Immature natural killer cell (primary cell): ENCODE measurements at regions not wholly inside any gene's neighbourhood (a gene's known extent, or its start where the extent isn't known, plus 50 kb on each side); places are given as distances from the start of the nearest gene placed in this dataset.

Experiments used
- DNase-seq, 3 donors: peaks; one replicate each; pipeline ENCODE4 v3.0.0; 2022; ENCODE audit warnings: mixed read lengths in 1 of 3
- H3K27ac Mint-ChIP-seq, 6 donors: one replicate each; pipeline ENCODE4 v1.8.0; 2020; ENCODE audit warnings: mixed read lengths in 6 of 6, mild to moderate bottlenecking in 5 of 6, inconsistent platforms in 4 of 6, moderate library complexity in 3 of 6
- H3K27me3 Mint-ChIP-seq, 3 donors: one replicate each; pipeline ENCODE4 v1.8.0; 2020 to 2021; ENCODE audit warnings: low read depth in 3 of 3, mild to moderate bottlenecking in 3 of 3, mixed read lengths in 3 of 3, moderate library complexity in 3 of 3, inconsistent platforms in 1 of 3
- H3K36me3 Mint-ChIP-seq, 3 donors: one replicate each; pipeline ENCODE4 v1.8.0; 2020; ENCODE audit warnings: mixed read lengths in 3 of 3, inconsistent platforms in 2 of 3, mild to moderate bottlenecking in 2 of 3
- H3K4me1 Mint-ChIP-seq, 2 donors: one replicate each; pipeline ENCODE4 v1.8.0; 2020; ENCODE audit warnings: inconsistent platforms in 2 of 2, mild to moderate bottlenecking in 2 of 2, mixed read lengths in 2 of 2, moderate library complexity in 1 of 2
- H3K4me3 Mint-ChIP-seq, 5 donors: one replicate each; pipeline ENCODE4 v1.8.0; 2020; ENCODE audit warnings: mild to moderate bottlenecking in 5 of 5, mixed read lengths in 5 of 5, inconsistent platforms in 3 of 5, moderate library complexity in 3 of 5
- H3K9me3 Mint-ChIP-seq, 6 donors: one replicate each; pipeline ENCODE4 v1.8.0; 2020; ENCODE audit warnings: mild to moderate bottlenecking in 6 of 6, mixed read lengths in 6 of 6, inconsistent platforms in 4 of 6, moderate library complexity in 3 of 6

- no peaks in the 10 kb centered on the region for H3K9me3 Mint-ChIP-seq
- no peak for DNase-seq
- H3K4me3 Mint-ChIP-seq: no peak overlapping the region
- H3K27ac Mint-ChIP-seq: peak overlapping the region in 1 of 6 donors; percentile 24
- H3K4me1 Mint-ChIP-seq: peaks cover 26 to 43% of the 10 kb centered on the region in 2 donors
- peaks cover 10 to 23% (median 14%) of the 10 kb centered on the region in 3 donors for H3K36me3 Mint-ChIP-seq
- H3K27me3 Mint-ChIP-seq: peaks cover 1 to 11% (median 3%) of the 10 kb centered on the region in 3 donors
Measured at GRCh38 chr12:124434354-124434753, 133.1 kb downstream of the NCOR2 start.

DNA sequence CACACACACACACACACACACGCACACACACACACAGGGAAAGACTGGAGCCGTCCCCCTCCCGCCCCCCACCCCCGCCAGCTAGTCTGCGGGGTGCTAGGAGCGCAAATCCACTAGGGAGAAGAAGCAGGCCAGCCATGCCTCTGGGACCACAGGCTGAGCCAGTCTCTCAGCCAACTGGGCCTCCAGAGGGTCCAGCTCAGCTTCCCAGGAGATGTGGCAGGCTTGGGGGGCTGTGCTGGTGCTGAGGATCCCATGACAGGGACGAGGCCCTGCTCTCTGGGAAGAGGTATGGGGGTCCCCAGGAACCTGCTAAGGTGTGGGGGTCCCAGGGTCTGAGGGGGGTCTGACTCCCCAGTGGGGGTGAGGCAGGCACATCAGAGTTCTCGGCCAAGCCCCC, 133.5 kb downstream of the NCOR2 start:
- H3K9me3 Mint-ChIP-seq: no peaks in the 10 kb centered on the region
- H3K4me1 Mint-ChIP-seq: peaks cover 28 to 46% of the 10 kb centered on the region in 2 donors
- peaks cover 1 to 11% (median 3%) of the 10 kb centered on the region in 3 donors for H3K27me3 Mint-ChIP-seq
- peaks cover 10 to 23% (median 14%) of the 10 kb centered on the region in 3 donors for H3K36me3 Mint-ChIP-seq
- H3K27ac Mint-ChIP-seq: no peak overlapping the region
- no peak overlapping the region for H3K4me3 Mint-ChIP-seq
- no peak for DNase-seq

- no peak for DNase-seq
- H3K27ac Mint-ChIP-seq: peak overlapping the region in 1 of 6 donors; percentile 22
- H3K4me3 Mint-ChIP-seq: no peak overlapping the region
Measured at GRCh38 chr12:124433147-124433874, 134.1 kb downstream of the NCOR2 start.

DNA sequence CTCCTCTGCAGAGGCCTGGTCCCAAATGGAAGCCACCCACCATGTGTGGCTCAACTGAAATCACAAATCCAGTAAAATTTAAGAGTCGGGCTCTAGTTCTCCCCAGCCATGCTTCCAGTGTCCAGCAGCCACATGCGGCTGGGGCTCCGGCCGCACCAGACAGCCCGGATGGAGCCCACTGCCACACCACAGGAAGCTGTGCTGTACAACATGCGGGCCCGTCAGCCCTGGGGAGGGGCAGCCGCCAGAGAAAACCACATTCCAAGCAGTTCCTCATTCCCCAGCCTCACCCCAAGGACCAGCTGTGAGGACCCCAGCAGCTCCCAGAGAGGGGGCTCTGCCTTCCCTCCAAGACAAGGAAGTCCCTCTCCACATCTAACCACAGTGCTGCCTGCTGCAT, 135.0 kb downstream of the NCOR2 start:
- Mint-ChIP-seq H3K9me3 (no peaks in the 10 kb centered on the region), H3K4me3 (peak overlapping the region in 3 of 5 donors; percentile 23 to 60 (median 53)), H3K36me3 (peaks cover 10 to 35% (median 21%) of the 10 kb centered on the region in 3 donors), H3K27ac (peak overlapping the region in 3 of 6 donors; percentile 11 to 74 (median 57)), H3K27me3 (peaks cover 7 to 9% (median 7%) of the 10 kb centered on the region in 3 donors), H3K4me1 (peaks cover 39 to 55% of the 10 kb centered on the region in 2 donors)
- DNase-seq: no peak

More at GRCh38 chr12:124433147-124433874, 134.1 kb downstream of the NCOR2 start:
- Mint-ChIP-seq H3K36me3 (peaks cover 10 to 27% (median 18%) of the 10 kb centered on the region in 3 donors), H3K4me1 (peaks cover 33 to 52% of the 10 kb centered on the region in 2 donors), H3K27me3 (peaks cover 4 to 11% (median 6%) of the 10 kb centered on the region in 3 donors), H3K9me3 (no peaks in the 10 kb centered on the region)

GRCh38 chr12:124431971-124432370, 135.4 kb downstream of the NCOR2 start:
- Mint-ChIP-seq H3K4me1 (peaks cover 39 to 55% of the 10 kb centered on the region in 2 donors), H3K4me3 (peak overlapping the region; percentile 10 to 60 (median 49)), H3K27me3 (peaks cover 7 to 9% (median 8%) of the 10 kb centered on the region in 3 donors)

GRCh38 chr12:124430491-124430890, 135.6 kb downstream of the RFLNA start:
- H3K4me3 Mint-ChIP-seq: no peak overlapping the region
- H3K36me3 Mint-ChIP-seq: peaks cover 10 to 37% (median 29%) of the 10 kb centered on the region in 3 donors
- H3K27me3 Mint-ChIP-seq: peaks cover 9 to 12% (median 10%) of the 10 kb centered on the region in 3 donors
- no peak for DNase-seq
- peak overlapping the region in 1 of 6 donors; percentile 12 for H3K27ac Mint-ChIP-seq
- H3K4me1 Mint-ChIP-seq: peaks cover 46 to 58% of the 10 kb centered on the region in 2 donors
- no peaks in the 10 kb centered on the region for H3K9me3 Mint-ChIP-seq

More at GRCh38 chr12:124431971-124432370, 135.4 kb downstream of the NCOR2 start:
- DNase-seq: no peak
- Mint-ChIP-seq H3K9me3 (no peaks in the 10 kb centered on the region), H3K36me3 (peaks cover 10 to 32% (median 21%) of the 10 kb centered on the region in 3 donors), H3K27ac (peak overlapping the region in 5 of 6 donors; percentile 11 to 74 (median 58))

DNA sequence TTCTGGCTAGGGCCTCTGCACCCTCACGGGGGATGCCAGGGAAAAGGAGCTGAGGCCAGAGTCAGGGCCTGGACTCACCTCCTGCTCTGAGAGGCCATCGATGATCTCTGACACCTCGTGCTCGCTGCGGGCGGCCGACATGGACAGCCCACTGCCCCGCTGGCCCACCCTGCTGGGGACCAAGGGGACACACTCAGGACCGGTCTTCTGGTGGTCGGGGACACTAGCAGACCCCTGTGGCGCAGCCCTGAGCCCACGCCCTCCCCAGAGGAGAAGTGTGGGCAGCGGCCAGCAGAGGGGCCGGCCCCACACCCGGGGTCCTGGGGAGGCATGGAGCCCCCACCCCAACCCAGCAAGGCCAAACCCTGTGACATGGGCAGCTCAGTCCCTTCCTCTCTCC, 134.6 kb downstream of the RFLNA start:
- DNase-seq: no peak
- Mint-ChIP-seq H3K36me3 (peaks cover 10 to 37% (median 30%) of the 10 kb centered on the region in 3 donors), H3K9me3 (no peaks in the 10 kb centered on the region), H3K4me3 (peak overlapping the region in 1 of 5 donors; percentile 23), H3K27me3 (peaks cover 9 to 12% (median 11%) of the 10 kb centered on the region in 3 donors), H3K27ac (no peak overlapping the region), H3K4me1 (peaks cover 51 to 65% of the 10 kb centered on the region in 2 donors)

GRCh38 chr12:124428792-124429281, 133.9 kb downstream of the RFLNA start:
- H3K4me3 Mint-ChIP-seq: peak overlapping the region; percentile 16 to 66 (median 55)
- H3K36me3 Mint-ChIP-seq: peaks cover 12 to 42% (median 30%) of the 10 kb centered on the region in 3 donors
- peak in 1 of 3 donors; percentile 29 for DNase-seq
- peak overlapping the region; percentile 35 to 84 (median 72) for H3K27ac Mint-ChIP-seq
- H3K4me1 Mint-ChIP-seq: peaks cover 58 to 72% of the 10 kb centered on the region in 2 donors
- peaks cover 13 to 18% (median 16%) of the 10 kb centered on the region in 3 donors for H3K27me3 Mint-ChIP-seq
- no peaks in the 10 kb centered on the region for H3K9me3 Mint-ChIP-seq

- H3K4me3 Mint-ChIP-seq: peak overlapping the region; percentile 16 to 66 (median 55)
- peaks cover 63 to 72% of the 10 kb centered on the region in 2 donors for H3K4me1 Mint-ChIP-seq
- no peaks in the 10 kb centered on the region for H3K9me3 Mint-ChIP-seq
- H3K36me3 Mint-ChIP-seq: peaks cover 15 to 46% (median 34%) of the 10 kb centered on the region in 3 donors
- peak; percentile 42 to 53 (median 51) for DNase-seq
- peaks cover 16 to 23% (median 22%) of the 10 kb centered on the region in 3 donors for H3K27me3 Mint-ChIP-seq
- H3K27ac Mint-ChIP-seq: peak overlapping the region; percentile 35 to 84 (median 72)
Measured at GRCh38 chr12:124428136-124428791, 133.4 kb downstream of the RFLNA start.

DNA sequence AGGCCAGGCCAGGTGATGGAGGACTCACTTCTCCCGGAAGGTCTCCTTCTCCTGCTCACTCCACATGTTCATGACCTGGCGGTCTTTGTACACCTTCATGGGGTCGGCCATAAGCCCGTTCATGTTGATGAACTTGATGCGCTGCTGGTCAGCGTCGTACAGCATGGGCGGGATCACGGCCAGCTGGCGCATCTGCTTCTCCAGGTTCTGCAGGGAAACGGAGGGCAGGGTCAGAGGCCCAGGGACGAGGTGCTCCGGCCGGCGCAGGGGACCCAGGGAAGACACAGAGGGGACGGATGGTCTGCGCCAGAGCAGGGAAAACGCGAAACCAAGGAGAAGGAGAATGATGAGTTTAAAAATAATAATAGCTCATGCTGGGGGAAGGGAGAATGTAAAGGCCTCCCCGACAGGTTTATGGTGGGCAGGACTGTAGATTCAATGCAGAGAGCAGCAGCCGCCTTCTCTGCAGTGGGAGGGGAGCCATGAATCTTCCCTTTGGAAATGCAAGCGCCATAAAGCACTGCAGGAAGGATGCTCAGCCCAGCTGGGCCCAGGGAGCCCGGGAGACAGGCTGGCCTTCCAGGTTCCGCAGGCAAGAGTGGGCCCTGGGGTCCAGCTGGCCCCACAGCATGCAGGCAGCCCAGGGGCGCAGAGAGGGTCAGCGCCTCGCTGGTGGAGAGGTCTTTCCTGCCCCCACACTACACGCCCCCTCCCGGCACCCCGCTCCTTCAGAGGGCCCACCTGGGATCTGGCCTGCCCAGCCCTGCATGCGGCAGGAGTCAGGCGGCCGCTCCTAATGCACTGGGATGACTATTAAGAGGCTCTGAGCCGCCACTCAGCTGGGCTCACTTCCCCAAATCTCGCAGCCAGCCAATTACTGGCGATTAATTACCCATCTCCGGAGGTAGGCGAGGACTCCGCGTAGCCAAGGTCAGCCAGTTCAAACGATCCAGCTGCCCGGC, 132.0 kb downstream of the RFLNA start:
- peak overlapping the region in 1 of 6 donors; percentile 87 for H3K27ac Mint-ChIP-seq
- peaks cover 50 to 62% of the 10 kb centered on the region in 2 donors for H3K4me1 Mint-ChIP-seq
- H3K9me3 Mint-ChIP-seq: no peaks in the 10 kb centered on the region
- H3K27me3 Mint-ChIP-seq: peaks cover 16 to 23% (median 18%) of the 10 kb centered on the region in 3 donors
- DNase-seq: no peak
- peak overlapping the region in 1 of 5 donors; percentile 21 for H3K4me3 Mint-ChIP-seq
- peaks cover 12 to 46% (median 34%) of the 10 kb centered on the region in 3 donors for H3K36me3 Mint-ChIP-seq

- no peaks in the 10 kb centered on the region for H3K9me3 Mint-ChIP-seq
- peaks cover 15 to 23% (median 18%) of the 10 kb centered on the region in 3 donors for H3K27me3 Mint-ChIP-seq
- no peak for DNase-seq
- peaks cover 42 to 50% of the 10 kb centered on the region in 2 donors for H3K4me1 Mint-ChIP-seq
- H3K36me3 Mint-ChIP-seq: peaks cover 7 to 48% (median 35%) of the 10 kb centered on the region in 3 donors
- peak overlapping the region in 3 of 5 donors; percentile 0 to 38 (median 36) for H3K4me3 Mint-ChIP-seq
- H3K27ac Mint-ChIP-seq: peak overlapping the region in 5 of 6 donors; percentile 75 to 96 (median 80)
Measured at GRCh38 chr12:124425667-124426066, 130.8 kb downstream of the RFLNA start.

DNA sequence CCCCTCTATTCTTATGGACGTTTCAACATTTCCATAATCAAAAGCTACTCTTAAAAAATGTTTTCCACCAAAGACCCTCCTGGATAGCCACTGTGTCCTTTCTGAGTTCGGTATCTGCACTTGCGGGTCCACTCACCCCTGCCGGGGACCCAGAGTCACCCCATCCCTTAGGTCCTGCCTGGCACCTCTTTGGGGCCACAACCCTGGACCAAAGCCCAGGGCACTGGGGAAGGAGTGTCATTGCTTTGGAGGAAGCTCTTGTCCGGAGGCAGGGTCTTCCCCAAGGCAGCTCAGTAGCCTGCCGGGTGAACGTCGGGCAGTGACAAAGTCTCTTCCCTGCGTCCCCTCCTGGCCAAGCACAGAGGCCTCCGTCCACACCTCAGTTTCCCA, 129.6 kb downstream of the RFLNA start:
- H3K27me3 Mint-ChIP-seq: peaks cover 15 to 23% (median 18%) of the 10 kb centered on the region in 3 donors
- DNase-seq: no peak
- H3K36me3 Mint-ChIP-seq: peaks cover 15 to 52% (median 32%) of the 10 kb centered on the region in 3 donors
- no peaks in the 10 kb centered on the region for H3K9me3 Mint-ChIP-seq
- peaks cover 47 to 49% of the 10 kb centered on the region in 2 donors for H3K4me1 Mint-ChIP-seq
- peak overlapping the region; percentile 65 to 77 (median 71) for H3K4me3 Mint-ChIP-seq
- H3K27ac Mint-ChIP-seq: peak overlapping the region; percentile 55 to 97 (median 90)
